ENCODE measurements at regions not wholly inside any gene's neighbourhood (a gene's known extent, or its start where the extent isn't known, plus 50 kb on each side); places are given as distances from the start of the nearest gene placed in this dataset.
"Not testable (repeated sequence)": the region's sequence is repeated elsewhere in the genome, so short reads cannot be mapped to it uniquely, and the experiment has no call there.

DNA sequence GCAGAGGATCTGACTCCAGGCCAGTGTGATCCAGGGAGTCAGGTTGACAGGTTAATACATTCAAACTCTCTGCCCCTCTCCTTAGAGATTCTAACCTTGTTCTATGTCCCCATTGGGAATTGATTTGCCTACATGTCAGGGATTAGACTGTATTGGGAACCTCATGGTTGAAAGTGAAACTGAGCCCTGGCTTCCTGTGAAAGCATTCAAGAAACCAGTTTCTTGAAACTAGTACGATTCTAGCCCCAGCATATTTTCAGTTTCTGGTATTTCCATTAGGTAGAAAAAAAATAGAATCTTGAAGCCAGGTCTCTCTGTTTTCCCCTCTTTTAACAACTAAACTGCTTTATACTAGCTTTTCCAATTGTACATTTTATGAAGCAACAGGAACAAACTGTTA is 140.4 kb upstream of the ABI3BP start:
- H3K27ac ChIP-seq: no peak overlapping the region
- ATAC-seq (ENCODE audit: low FRiP score in 2 of 2): no peak
- DNase-seq: no peak
- H3K4me1 ChIP-seq: no peaks in the 10 kb centered on the region
- WGBS, 2 donors: 36 to 41% methylated on average over 1 of the region's 1 CpG
- no peaks in the 10 kb centered on the region for H3K9me3 ChIP-seq
- H3K4me3 ChIP-seq: no peak overlapping the region
- TF ChIP-seq CTCF (IDR thresholded peaks at IDR 0.05): no peak
- TF ChIP-seq EP300 (IDR thresholded peaks at IDR 0.05): no peak
- no peak for TF ChIP-seq POLR2AphosphoS5 (IDR thresholded peaks at IDR 0.05)
- no peak for TF ChIP-seq POLR2A (IDR thresholded peaks at IDR 0.05)
- no peaks in the 10 kb centered on the region for H3K36me3 ChIP-seq
- no peaks in the 10 kb centered on the region for H3K27me3 ChIP-seq

- H3K27me3 ChIP-seq; ATAC-seq (ENCODE audit: low FRiP score in 2 of 2); H3K27ac ChIP-seq; H3K4me3 ChIP-seq; H3K9me3 ChIP-seq; H3K36me3 ChIP-seq; H3K4me1 ChIP-seq; DNase-seq: not testable (repeated sequence)
- 92 to 95% methylated on average over 7 of the region's 7 CpGs for WGBS, 2 donors
Observed at GRCh38 chr3:101133197-101133596, 140.0 kb upstream of the ABI3BP start.

DNA sequence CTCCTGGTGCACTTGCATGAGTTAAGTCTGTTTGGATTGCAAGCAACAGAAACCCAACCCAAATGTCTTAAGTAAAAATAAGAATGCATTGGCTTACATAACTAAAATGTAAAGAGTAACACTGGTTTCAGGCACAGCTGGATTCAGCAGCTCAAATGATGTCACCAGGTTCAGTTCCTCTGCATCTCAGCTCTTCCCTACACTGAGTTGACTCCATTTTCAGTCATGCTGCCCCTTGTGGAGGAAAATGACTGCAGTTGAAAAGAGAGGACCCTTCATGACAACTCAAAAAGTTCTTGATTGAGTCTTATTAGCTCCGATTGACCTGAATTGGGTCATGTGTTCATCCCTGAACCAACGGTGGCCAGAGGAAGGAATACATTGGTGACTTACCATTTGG is 138.5 kb upstream of the ABI3BP start:
- ATAC-seq (ENCODE audit: low FRiP score in 2 of 2) (no peak), DNase-seq (no peak)
- Histone ChIP-seq H3K9me3 (no peaks in the 10 kb centered on the region), H3K36me3 (no peaks in the 10 kb centered on the region), H3K27me3 (no peaks in the 10 kb centered on the region), H3K4me3 (no peak overlapping the region), H3K4me1 (no peaks in the 10 kb centered on the region), H3K27ac (no peak overlapping the region)
- whole genome bisulfite sequencing, 2 donors: 77 to 93% methylated on average over 2 of the region's 2 CpGs
- TF ChIP-seq POLR2A (IDR thresholded peaks at IDR 0.05) (no peak), POLR2AphosphoS5 (IDR thresholded peaks at IDR 0.05) (no peak), EP300 (IDR thresholded peaks at IDR 0.05) (no peak), CTCF (IDR thresholded peaks at IDR 0.05) (no peak)

- no peak overlapping the region for H3K4me3 ChIP-seq
- no peaks in the 10 kb centered on the region for H3K36me3 ChIP-seq
- no peak for TF ChIP-seq CTCF (IDR thresholded peaks at IDR 0.05)
- no peak for TF ChIP-seq EP300 (IDR thresholded peaks at IDR 0.05)
- no peak for TF ChIP-seq POLR2A (IDR thresholded peaks at IDR 0.05)
- TF ChIP-seq POLR2AphosphoS5 (IDR thresholded peaks at IDR 0.05): no peak
- H3K9me3 ChIP-seq: no peaks in the 10 kb centered on the region
- H3K27me3 ChIP-seq: no peaks in the 10 kb centered on the region
- H3K4me1 ChIP-seq: no peaks in the 10 kb centered on the region
- ATAC-seq (ENCODE audit: low FRiP score in 2 of 2) (no peak), DNase-seq (no peak)
- H3K27ac ChIP-seq: no peak overlapping the region
- 76 to 80% methylated on average over 9 of the region's 9 CpGs for WGBS, 2 donors
Observed at GRCh38 chr3:101128786-101129185, 135.6 kb upstream of the ABI3BP start.

DNA sequence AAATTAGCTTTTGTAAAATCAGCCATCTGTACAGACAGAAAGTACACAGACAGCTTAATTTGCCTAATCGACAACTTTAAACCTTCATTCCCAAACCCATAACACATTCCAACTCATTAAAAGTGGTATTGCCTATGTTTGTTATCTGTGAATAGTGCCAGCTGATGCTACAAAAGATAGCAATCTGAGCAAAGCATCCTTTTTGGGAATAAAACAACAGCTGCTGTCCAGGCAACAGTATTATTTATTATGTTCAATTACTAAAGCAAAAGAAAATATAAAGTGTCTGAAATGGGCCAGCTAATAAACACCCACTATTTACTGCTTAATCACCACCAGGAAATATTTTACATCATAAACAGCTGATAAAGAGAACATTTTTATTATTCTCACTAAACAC is 134.8 kb upstream of the ABI3BP start:
- TF ChIP-seq POLR2A (IDR thresholded peaks at IDR 0.05) (no peak), CTCF (IDR thresholded peaks at IDR 0.05) (no peak), EP300 (IDR thresholded peaks at IDR 0.05) (no peak), POLR2AphosphoS5 (IDR thresholded peaks at IDR 0.05) (no peak)
- 87 to 92% methylated on average over 1 of the region's 1 CpG for WGBS, 2 donors

More for the DNA sequence above, 134.8 kb upstream of the ABI3BP start:
- Histone ChIP-seq H3K9me3 (no peaks in the 10 kb centered on the region), H3K27me3 (no peaks in the 10 kb centered on the region), H3K27ac (no peak overlapping the region), H3K36me3 (no peaks in the 10 kb centered on the region), H3K4me1 (no peaks in the 10 kb centered on the region), H3K4me3 (no peak overlapping the region)
- ATAC-seq (ENCODE audit: low FRiP score in 2 of 2): no peak
- no peak for DNase-seq
